HepG2 (cell line): ENCODE measurements at regions not wholly inside any gene's neighbourhood (a gene's known extent, or its start where the extent isn't known, plus 50 kb on each side); places are given as distances from the start of the nearest gene placed in this dataset.

ENCODE experiments used
- AGO1 ChIP-seq: fragments of 200-400 bp; formaldehyde crosslinking; IDR thresholded peaks from 2 replicates; pipeline ENCODE4 v1.6.1; 2017; ENCODE audit warnings: mild to moderate bottlenecking, low read depth, low read length, moderate library complexity; ENCODE audit not compliant: poor library complexity, severe bottlenecking
- ARID2 ChIP-seq: sonication (generic); formaldehyde crosslinking; IDR thresholded peaks from 2 replicates; pipeline ENCODE4 v1.8.1; 2022; ENCODE audit warnings: mild to moderate bottlenecking, missing genetic modification reagents, borderline replicate concordance
- ATF7 ChIP-seq, 2 experiments: fragments of 450-650 bp in 1 of 2; sonication (generic) in 1 of 2; formaldehyde crosslinking in 1 of 2; IDR thresholded peaks; 2 replicates each; pipeline versions ENCODE4 v1.4.0 to v1.6.1; 2016 to 2020; ENCODE audit warnings: antibody characterized with exemption in 1 of 2, mild to moderate bottlenecking in 1 of 2, missing genetic modification reagents in 1 of 2
- DMTF1 ChIP-seq: sonication (generic); formaldehyde crosslinking; IDR thresholded peaks from 2 replicates; pipeline ENCODE4 v1.4.0; 2020; ENCODE audit warnings: mild to moderate bottlenecking, missing genetic modification reagents
- HIVEP1 ChIP-seq: sonication (generic); formaldehyde crosslinking; IDR thresholded peaks from 2 replicates; pipeline ENCODE4 v1.4.0; 2020; ENCODE audit warnings: mild to moderate bottlenecking, missing genetic modification reagents
- HOXA7 ChIP-seq: sonication (generic); formaldehyde crosslinking; IDR thresholded peaks from 2 replicates; pipeline ENCODE4 v1.8.1; 2022; ENCODE audit warnings: mild to moderate bottlenecking, missing genetic modification reagents, moderate library complexity
- NONO ChIP-seq, 2 experiments: fragments of 450-650 bp in 1 of 2; sonication (generic) in 1 of 2; formaldehyde crosslinking in 1 of 2; IDR thresholded peaks in 1 of 2; conservative IDR thresholded peaks in 1 of 2; 2 replicates each; pipeline versions ENCODE4 v1.6.1 to v1.8.0; 2017 to 2022; ENCODE audit warnings: mild to moderate bottlenecking in 1 of 2, missing genetic modification reagents in 1 of 2, moderate library complexity in 1 of 2
- PHB2 ChIP-seq: fragments of 450-650 bp; IDR thresholded peaks from 2 replicates; pipeline ENCODE4 v1.6.1; 2018; ENCODE audit not compliant: partially characterized antibody
- SCMH1 ChIP-seq: sonication (generic); formaldehyde crosslinking; IDR thresholded peaks from 2 replicates; pipeline ENCODE4 v1.9.0; 2021; ENCODE audit warnings: missing genetic modification reagents, mild to moderate bottlenecking, borderline replicate concordance
- SMAD1 ChIP-seq: sonication (generic); formaldehyde crosslinking; IDR thresholded peaks from 2 replicates; pipeline ENCODE4 v1.4.0; 2020; ENCODE audit warnings: missing genetic modification reagents, low read depth, mild to moderate bottlenecking, borderline replicate concordance
- SOX6 ChIP-seq, 2 experiments: fragments of 450-650 bp in 1 of 2; sonication (generic) in 1 of 2; formaldehyde crosslinking in 1 of 2; IDR thresholded peaks; 2 replicates each; pipeline versions ENCODE4 v1.4.0 to v1.6.1; 2017 to 2020; ENCODE audit warnings: antibody characterized with exemption in 1 of 2, mild to moderate bottlenecking in 1 of 2, missing genetic modification reagents in 1 of 2
- TBX2 ChIP-seq: sonication (generic); formaldehyde crosslinking; IDR thresholded peaks from 2 replicates; pipeline ENCODE4 v1.5.0; 2020; ENCODE audit warnings: missing genetic modification reagents, mild to moderate bottlenecking, borderline replicate concordance
- THAP11 ChIP-seq: IDR thresholded peaks from 2 replicates; pipeline ENCODE4 v1.6.1; 2016; ENCODE audit warnings: missing biosample characterization, missing genetic modification reagents
- U2AF1 ChIP-seq: fragments of 200-400 bp; formaldehyde crosslinking; optimal IDR thresholded peaks from 2 replicates; pipeline ENCODE3; 2017; ENCODE audit warnings: mild to moderate bottlenecking, low read depth, low read length
- ZNF329 ChIP-seq: sonication (generic); formaldehyde crosslinking; IDR thresholded peaks from 2 replicates; pipeline ENCODE4 v1.9.0; 2021; ENCODE audit warnings: low read depth, mild to moderate bottlenecking, missing genetic modification reagents
- ZNF674 ChIP-seq: sonication (generic); formaldehyde crosslinking; IDR thresholded peaks from 2 replicates; pipeline ENCODE4 v1.5.0; 2020; ENCODE audit warnings: low read depth, mild to moderate bottlenecking, missing genetic modification reagents
- ZSCAN12 ChIP-seq: sonication (generic); formaldehyde crosslinking; IDR thresholded peaks from 2 replicates; pipeline ENCODE4 v1.9.0; 2021; ENCODE audit warnings: mild to moderate bottlenecking, missing genetic modification reagents
- ZSCAN9 ChIP-seq: IDR thresholded peaks from 2 replicates; pipeline ENCODE4 v1.6.1; 2016; ENCODE audit warnings: borderline replicate concordance
- TF ChIP-seq, protein P1 (sequence below): sonication (generic); formaldehyde crosslinking; IDR thresholded peaks from 2 replicates; pipeline ENCODE4 v1.4.0; 2020; ENCODE audit warnings: missing genetic modification reagents, mild to moderate bottlenecking, borderline replicate concordance
- TF ChIP-seq, protein P2 (sequence below): sonication (generic); formaldehyde crosslinking; IDR thresholded peaks from 2 replicates; pipeline ENCODE4 v1.5.0; 2020; ENCODE audit warnings: missing genetic modification reagents
- TF ChIP-seq, protein P3 (sequence below): sonication (generic); formaldehyde crosslinking; IDR thresholded peaks from 2 replicates; pipeline ENCODE4 v1.4.0; 2020; ENCODE audit warnings: missing genetic modification reagents

DNA sequence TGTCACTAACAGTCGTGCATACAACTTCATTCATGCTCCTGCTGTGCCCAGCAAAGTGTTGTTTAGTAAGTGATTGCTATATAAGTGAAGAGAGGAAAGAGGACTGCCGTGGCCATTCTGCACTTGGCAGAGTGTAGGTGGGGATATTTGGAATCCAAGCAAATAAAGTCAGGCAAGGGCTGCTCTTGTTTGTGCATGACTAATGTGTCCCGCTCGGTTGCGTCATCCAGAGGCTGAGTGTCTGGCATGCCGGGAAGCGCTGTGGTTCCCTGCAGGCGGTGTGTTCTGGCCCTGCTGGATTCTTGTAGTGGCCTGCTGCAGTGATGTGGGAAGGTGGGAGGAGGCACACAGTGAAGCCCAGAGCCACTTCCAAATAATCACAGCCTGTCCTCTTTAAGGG is 136.9 kb upstream of the ANKH start (continued):
- TF ChIP-seq TBX2 (CRISPR knock-in tag), result peak; percentile 72
- TF ChIP-seq ZNF329 (CRISPR knock-in tag), result no peak
- no peak for TF ChIP-seq U2AF1
- no peak for TF ChIP-seq SOX6 (IDR thresholded peaks at IDR 0.05)
- peak; percentile 89 for TF ChIP-seq SOX6 (CRISPR knock-in tag; IDR thresholded peaks at IDR 0.05)
- TF ChIP-seq, protein P1, sequence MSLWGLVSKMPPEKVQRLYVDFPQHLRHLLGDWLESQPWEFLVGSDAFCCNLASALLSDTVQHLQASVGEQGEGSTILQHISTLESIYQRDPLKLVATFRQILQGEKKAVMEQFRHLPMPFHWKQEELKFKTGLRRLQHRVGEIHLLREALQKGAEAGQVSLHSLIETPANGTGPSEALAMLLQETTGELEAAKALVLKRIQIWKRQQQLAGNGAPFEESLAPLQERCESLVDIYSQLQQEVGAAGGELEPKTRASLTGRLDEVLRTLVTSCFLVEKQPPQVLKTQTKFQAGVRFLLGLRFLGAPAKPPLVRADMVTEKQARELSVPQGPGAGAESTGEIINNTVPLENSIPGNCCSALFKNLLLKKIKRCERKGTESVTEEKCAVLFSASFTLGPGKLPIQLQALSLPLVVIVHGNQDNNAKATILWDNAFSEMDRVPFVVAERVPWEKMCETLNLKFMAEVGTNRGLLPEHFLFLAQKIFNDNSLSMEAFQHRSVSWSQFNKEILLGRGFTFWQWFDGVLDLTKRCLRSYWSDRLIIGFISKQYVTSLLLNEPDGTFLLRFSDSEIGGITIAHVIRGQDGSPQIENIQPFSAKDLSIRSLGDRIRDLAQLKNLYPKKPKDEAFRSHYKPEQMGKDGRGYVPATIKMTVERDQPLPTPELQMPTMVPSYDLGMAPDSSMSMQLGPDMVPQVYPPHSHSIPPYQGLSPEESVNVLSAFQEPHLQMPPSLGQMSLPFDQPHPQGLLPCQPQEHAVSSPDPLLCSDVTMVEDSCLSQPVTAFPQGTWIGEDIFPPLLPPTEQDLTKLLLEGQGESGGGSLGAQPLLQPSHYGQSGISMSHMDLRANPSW (CRISPR knock-in tag), result no peak
- TF ChIP-seq SCMH1, result no peak
- TF ChIP-seq ZSCAN9 (CRISPR knock-in tag), result peak; percentile 74; the same call in 1 of the 2 replicates
- TF ChIP-seq, protein P2, sequence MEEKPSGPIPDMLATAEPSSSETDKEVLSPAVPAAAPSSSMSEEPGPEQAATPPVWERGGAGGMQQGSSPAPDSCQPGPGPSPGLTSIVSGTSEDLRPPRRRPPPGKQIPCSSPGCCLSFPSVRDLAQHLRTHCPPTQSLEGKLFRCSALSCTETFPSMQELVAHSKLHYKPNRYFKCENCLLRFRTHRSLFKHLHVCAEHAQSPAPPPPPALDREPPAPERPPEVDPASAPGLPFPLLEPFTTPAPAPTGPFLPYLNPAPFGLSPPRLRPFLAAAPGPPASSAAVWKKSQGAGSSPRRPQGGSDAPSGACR (CRISPR knock-in tag), result no peak
- peak; percentile 77 for TF ChIP-seq THAP11 (CRISPR knock-in tag)
- no peak for TF ChIP-seq AGO1
- no peak for TF ChIP-seq ZSCAN12
- no peak for TF ChIP-seq PHB2
- no peak for TF ChIP-seq ZNF674 (CRISPR knock-in tag)
- TF ChIP-seq HOXA7, result no peak
- TF ChIP-seq ATF7 (IDR thresholded peaks at IDR 0.05), result peak; percentile 93
- TF ChIP-seq ATF7 (CRISPR knock-in tag; IDR thresholded peaks at IDR 0.05), result peak; percentile 93
- no peak for TF ChIP-seq DMTF1 (CRISPR knock-in tag)
- no peak for TF ChIP-seq SMAD1
- TF ChIP-seq, protein P3, sequence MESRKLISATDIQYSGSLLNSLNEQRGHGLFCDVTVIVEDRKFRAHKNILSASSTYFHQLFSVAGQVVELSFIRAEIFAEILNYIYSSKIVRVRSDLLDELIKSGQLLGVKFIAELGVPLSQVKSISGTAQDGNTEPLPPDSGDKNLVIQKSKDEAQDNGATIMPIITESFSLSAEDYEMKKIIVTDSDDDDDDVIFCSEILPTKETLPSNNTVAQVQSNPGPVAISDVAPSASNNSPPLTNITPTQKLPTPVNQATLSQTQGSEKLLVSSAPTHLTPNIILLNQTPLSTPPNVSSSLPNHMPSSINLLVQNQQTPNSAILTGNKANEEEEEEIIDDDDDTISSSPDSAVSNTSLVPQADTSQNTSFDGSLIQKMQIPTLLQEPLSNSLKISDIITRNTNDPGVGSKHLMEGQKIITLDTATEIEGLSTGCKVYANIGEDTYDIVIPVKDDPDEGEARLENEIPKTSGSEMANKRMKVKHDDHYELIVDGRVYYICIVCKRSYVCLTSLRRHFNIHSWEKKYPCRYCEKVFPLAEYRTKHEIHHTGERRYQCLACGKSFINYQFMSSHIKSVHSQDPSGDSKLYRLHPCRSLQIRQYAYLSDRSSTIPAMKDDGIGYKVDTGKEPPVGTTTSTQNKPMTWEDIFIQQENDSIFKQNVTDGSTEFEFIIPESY (CRISPR knock-in tag), result peak; percentile 24; the same call in 1 of the 2 replicates
- peak; percentile 49; the same call in 1 of the 2 replicates for TF ChIP-seq HIVEP1 (CRISPR knock-in tag)
- no peak for TF ChIP-seq NONO (IDR thresholded peaks at IDR 0.05)
- TF ChIP-seq NONO (CRISPR knock-in tag; conservative IDR thresholded peaks at IDR 0.05), result 0 out of 2 replicates have a peak, but pooled peaks have one; percentile 43
- TF ChIP-seq ARID2, result no peak
